Choroid plexus epithelial cell (primary cell): ENCODE measurements at regions not wholly inside any gene's neighbourhood (a gene's known extent, or its start where the extent isn't known, plus 50 kb on each side); places are given as distances from the start of the nearest gene placed in this dataset.

Source experiments
- DNase-seq: peaks from one replicate; pipeline ENCODE4 v3.0.0-alpha.2; 2010; ENCODE audit warnings: low read depth
- H3K4me3 ChIP-seq: 2 replicates; pipeline ENCODE4 v1.5.1; 2011; ENCODE audit warnings: low read depth, mild to moderate bottlenecking, control low read depth, low read length, moderate library complexity
- CTCF ChIP-seq: conservative IDR thresholded peaks from 2 replicates; pipeline ENCODE4 v1.5.1; 2011; ENCODE audit warnings: low read depth, mild to moderate bottlenecking, control low read depth, inconsistent platforms, low read length, moderate library complexity

- DNase-seq = no peak
- no peak overlapping the region for H3K4me3 ChIP-seq
- TF ChIP-seq CTCF = no peak
Measured at GRCh38 chr20:52768694-52769093, 203.5 kb upstream of the TSHZ2 start.

- no peak for TF ChIP-seq CTCF
- no peak for DNase-seq
- H3K4me3 ChIP-seq = no peak overlapping the region
Measured at GRCh38 chr20:52766645-52767435, 205.3 kb upstream of the TSHZ2 start.

GRCh38 chr20:52763321-52763853 lies 208.8 kb upstream of the TSHZ2 start:
- H3K4me3 ChIP-seq = no peak overlapping the region
- TF ChIP-seq CTCF = no peak
- no peak for DNase-seq

- DNase-seq = no peak
- TF ChIP-seq CTCF = no peak
Measured at GRCh38 chr20:52761867-52762266, 210.3 kb upstream of the TSHZ2 start.

GRCh38 chr20:52760791-52761190 lies 211.4 kb upstream of the TSHZ2 start:
- no peak overlapping the region for H3K4me3 ChIP-seq
- TF ChIP-seq CTCF = no peak
- DNase-seq = no peak

More at GRCh38 chr20:52761867-52762266, 210.3 kb upstream of the TSHZ2 start:
- no peak overlapping the region for H3K4me3 ChIP-seq

GRCh38 chr20:52757411-52757810 lies 214.7 kb upstream of the TSHZ2 start:
- H3K4me3 ChIP-seq = no peak overlapping the region
- no peak for TF ChIP-seq CTCF
- DNase-seq = no peak

GRCh38 chr20:52755744-52756143 lies 216.4 kb upstream of the TSHZ2 start:
- TF ChIP-seq CTCF = no peak
- DNase-seq = no peak
- H3K4me3 ChIP-seq = no peak overlapping the region
